Neuronal stem cell (in vitro differentiated cells): ENCODE measurements at regions not wholly inside any gene's neighbourhood (a gene's known extent, or its start where the extent isn't known, plus 50 kb on each side); places are given as distances from the start of the nearest gene placed in this dataset.

ENCODE experiments used
- DNase-seq: peaks from one replicate; pipeline ENCODE4 v3.0.0-alpha.2; 2013; ENCODE audit warnings: low spot score
- H2AFZ ChIP-seq: one replicate; pipeline ENCODE4 v1.6.1; 2013; ENCODE audit warnings: mild to moderate bottlenecking, low read length, inconsistent platforms
- H2AK5ac ChIP-seq: 2 replicates; pipeline ENCODE4 v1.6.1; 2013; ENCODE audit warnings: low read depth, mild to moderate bottlenecking, inconsistent platforms, low read length, moderate library complexity, mixed read lengths
- H2BK120ac ChIP-seq: 2 replicates; pipeline ENCODE4 v1.6.1; 2013; ENCODE audit warnings: low read depth, mild to moderate bottlenecking, inconsistent platforms, low read length, moderate library complexity, mixed read lengths
- H2BK12ac ChIP-seq: one replicate; pipeline ENCODE4 v1.6.1; 2013; ENCODE audit warnings: low read length, inconsistent platforms
- H2BK15ac ChIP-seq: 2 replicates; pipeline ENCODE4 v1.6.1; 2013; ENCODE audit warnings: mild to moderate bottlenecking, low read length, inconsistent platforms, mixed read lengths
- H2BK5ac ChIP-seq: one replicate; pipeline ENCODE4 v1.6.1; 2013; ENCODE audit warnings: inconsistent platforms, mild to moderate bottlenecking, low read length, moderate library complexity
- H3K14ac ChIP-seq: one replicate; pipeline ENCODE4 v1.6.1; 2013; ENCODE audit warnings: low read length, inconsistent platforms
- H3K18ac ChIP-seq: 2 replicates; pipeline ENCODE4 v1.6.1; 2013; ENCODE audit warnings: low read length, inconsistent platforms
- H3K23ac ChIP-seq: 2 replicates; pipeline ENCODE4 v1.6.1; 2013; ENCODE audit warnings: low read depth, mild to moderate bottlenecking, mixed read lengths, low read length, inconsistent platforms; ENCODE audit not compliant: poor library complexity
- H3K27ac ChIP-seq: replicated peaks from 3 replicates; pipeline ENCODE4 v1.5.1; 2013; ENCODE audit warnings: low read length, inconsistent platforms
- H3K27me3 ChIP-seq, 3 experiments: 2 replicates each; pipeline ENCODE4 v1.6.1; 2013; ENCODE audit warnings: low read length in 3 of 3, mild to moderate bottlenecking in 2 of 3, inconsistent platforms in 1 of 3, low read depth in 1 of 3, mixed read lengths in 1 of 3, moderate library complexity in 1 of 3; ENCODE audit not compliant: control insufficient read depth in 3 of 3, insufficient read depth in 3 of 3
- H3K36me3 ChIP-seq, 2 donors: replicated peaks in 1 of 2; 2 replicates each; pipeline ENCODE4 v1.6.1; 2013; ENCODE audit warnings: low read length in 2 of 2; ENCODE audit not compliant: control insufficient read depth in 2 of 2, insufficient read depth in 2 of 2
- H3K4ac ChIP-seq: 2 replicates; pipeline ENCODE4 v1.6.1; 2013; ENCODE audit warnings: inconsistent platforms, mild to moderate bottlenecking, low read length, moderate library complexity
- H3K4me1 ChIP-seq, 2 donors: 1 replicate in 1 of 2; 2 replicates in 1 of 2; pipeline ENCODE4 v1.6.1; 2013; ENCODE audit warnings: low read length in 2 of 2, low read depth in 1 of 2; ENCODE audit not compliant: control insufficient read depth in 2 of 2, insufficient read depth in 1 of 2
- H3K4me2 ChIP-seq: one replicate; pipeline ENCODE4 v1.6.1; 2013; ENCODE audit warnings: mild to moderate bottlenecking, low read length, inconsistent platforms; ENCODE audit not compliant: insufficient read depth, poor library complexity, severe bottlenecking
- H3K4me3 ChIP-seq, 2 donors: 2 replicates each; pipeline ENCODE4 v1.5.1; 2013; ENCODE audit warnings: low read length in 2 of 2, mild to moderate bottlenecking in 2 of 2, inconsistent platforms in 1 of 2, moderate library complexity in 1 of 2
- H3K79me1 ChIP-seq: one replicate; pipeline ENCODE4 v1.6.1; 2013; ENCODE audit warnings: low read depth, mild to moderate bottlenecking, inconsistent platforms, low read length, moderate library complexity
- H3K9ac ChIP-seq: one replicate; pipeline ENCODE4 v1.6.1; 2013; ENCODE audit warnings: mild to moderate bottlenecking, low read depth, low read length, inconsistent platforms; ENCODE audit not compliant: poor library complexity
- H3K9me3 ChIP-seq, 2 donors: replicated peaks in 1 of 2; 2 replicates each; pipeline versions ENCODE3 to v1.6.1; 2013; ENCODE audit warnings: low read length in 2 of 2, mild to moderate bottlenecking in 2 of 2, inconsistent platforms in 1 of 2, low read depth in 1 of 2, mixed read lengths in 1 of 2, moderate library complexity in 1 of 2; ENCODE audit not compliant: control insufficient read depth in 2 of 2, insufficient read depth in 1 of 2
- H4K8ac ChIP-seq: one replicate; pipeline ENCODE4 v1.6.1; 2013; ENCODE audit warnings: low read depth, mild to moderate bottlenecking, inconsistent platforms, low read length, moderate library complexity
- H4K91ac ChIP-seq: one replicate; pipeline ENCODE4 v1.6.1; 2013; ENCODE audit warnings: low read length, low read depth, mild to moderate bottlenecking, inconsistent platforms; ENCODE audit not compliant: poor library complexity
- WGBS, 2 donors: extraction: QIAGEN DNeasy Blood & Tissue Kit; methylation state at CpG; one replicate each; pipeline ENCODE4 v1.1.7; 2013; ENCODE audit warnings: missing lambda C conversion rate in 2 of 2, mixed read lengths in 1 of 2; ENCODE audit not compliant: insufficient read length in 2 of 2, insufficient replicate concordance in 1 of 2; ENCODE audit errors: extremely low coverage in 2 of 2; 5-methylcytosine and 5-hydroxymethylcytosine counted together

DNA sequence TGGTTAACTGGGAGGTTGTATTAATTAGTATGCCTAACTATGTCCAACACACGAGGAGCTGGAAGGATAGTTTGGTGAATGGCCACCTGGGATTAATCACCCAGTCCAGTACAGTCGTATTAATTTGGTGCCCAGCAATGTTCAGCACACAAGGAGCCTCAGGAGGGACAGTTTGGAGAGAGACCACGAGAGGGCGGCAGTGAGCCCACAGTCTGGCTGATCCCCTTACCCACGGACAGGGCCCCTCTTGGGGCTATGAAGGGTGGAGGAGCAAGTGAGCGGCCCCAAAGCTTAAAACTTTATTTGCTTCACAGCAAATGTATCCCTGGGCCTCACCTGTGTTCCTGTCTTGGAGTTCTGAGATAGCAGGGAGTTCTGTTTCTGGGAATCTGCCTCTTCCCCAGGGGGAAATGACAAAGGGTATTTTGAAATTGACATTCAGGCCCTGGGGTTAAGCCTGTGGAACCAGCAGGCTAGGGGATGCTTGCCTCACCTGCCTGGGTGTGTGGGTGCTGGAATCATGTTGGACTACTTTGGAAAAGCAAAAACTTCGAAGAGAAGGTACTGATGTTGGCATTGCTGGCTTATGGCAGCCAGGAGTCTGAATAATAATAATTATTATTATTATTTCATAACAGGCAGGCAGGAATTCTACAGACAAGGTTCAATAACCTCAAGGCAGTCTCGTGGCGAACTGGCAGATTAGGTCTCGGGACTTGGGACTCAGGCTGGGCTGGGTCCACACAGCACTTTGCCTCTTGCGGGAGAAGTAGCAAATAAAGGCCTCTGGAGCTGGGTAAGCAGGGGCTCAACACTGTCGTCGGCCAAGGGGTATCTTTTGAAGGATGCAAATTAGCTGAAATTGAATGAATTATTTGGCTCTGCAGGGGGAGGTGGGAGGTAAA lies 227.6 kb upstream of the ASIC2 start:
- no CpG with 5 or more reads among the region's 13 CpGs for WGBS, 2 donors
- Histone ChIP-seq H3K18ac (no peak overlapping the region), H3K9me3 (no peaks in the 10 kb centered on the region), H3K79me1 (no peaks in the 10 kb centered on the region), H2AFZ (no peak overlapping the region), H4K8ac (no peak overlapping the region), H3K36me3 (no peaks in the 10 kb centered on the region), H2BK5ac (no peak overlapping the region), H3K23ac (peak overlapping the region; percentile 59), H3K4ac (no peak overlapping the region), H2BK12ac (no peak overlapping the region), H3K14ac (no peak overlapping the region), H3K9ac (no peak overlapping the region), H3K4me2 (no peak overlapping the region), H4K91ac (no peak overlapping the region), H2AK5ac (no peak overlapping the region), H2BK15ac (peak overlapping the region; percentile 77), H3K4me1 (no peaks in the 10 kb centered on the region), H3K27ac (no peak overlapping the region), H3K4me3 (no peak overlapping the region), H3K27me3 (peaks cover 0 to 2% (median 0%) of the 10 kb centered on the region in 3 experiments), H2BK120ac (no peak overlapping the region)
- DNase-seq, result peak; percentile 71

- peak; percentile 11 for DNase-seq
- Histone ChIP-seq H4K91ac (no peak overlapping the region), H3K4me3 (no peak overlapping the region), H3K27ac (no peak overlapping the region), H3K4me2 (no peak overlapping the region), H3K27me3 (peaks cover 0 to 2% (median 0%) of the 10 kb centered on the region in 3 experiments), H3K36me3 (no peaks in the 10 kb centered on the region), H3K79me1 (no peaks in the 10 kb centered on the region), H2AFZ (no peak overlapping the region), H2BK15ac (peak overlapping the region; percentile 77), H2BK12ac (peak overlapping the region; percentile 77), H2BK120ac (peak overlapping the region; percentile 52), H2AK5ac (peak overlapping the region; percentile 81), H3K14ac (no peak overlapping the region), H3K18ac (no peak overlapping the region), H2BK5ac (no peak overlapping the region), H3K9me3 (no peaks in the 10 kb centered on the region), H3K4ac (no peak overlapping the region), H3K9ac (no peak overlapping the region), H3K4me1 (no peaks in the 10 kb centered on the region), H4K8ac (no peak overlapping the region), H3K23ac (peak overlapping the region; percentile 59)
- no CpG with 5 or more reads among the region's 5 CpGs for WGBS, 2 donors
These were observed 228.7 kb upstream of the ASIC2 start for GRCh38 chr17:33521784-33522183.

DNA sequence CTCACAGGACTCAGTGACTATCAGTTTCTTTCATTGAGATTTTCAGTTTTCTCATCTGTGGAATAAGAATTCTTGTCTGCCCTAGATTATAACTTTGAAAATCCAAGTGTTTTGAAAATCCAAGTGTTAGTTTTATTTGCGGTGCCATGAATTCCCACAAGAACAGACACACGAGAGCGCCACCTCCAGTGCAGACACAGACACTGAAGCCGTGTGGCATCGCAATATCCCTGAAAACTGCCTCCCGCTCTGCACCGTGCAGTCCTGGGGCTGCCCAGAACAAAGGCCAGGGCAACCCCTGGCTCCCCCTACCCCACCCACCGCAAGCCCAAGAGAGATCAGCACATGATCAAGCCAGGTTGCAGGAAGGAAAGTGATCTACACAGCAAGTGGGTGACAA lies 229.5 kb upstream of the ASIC2 start:
- no peak for DNase-seq
- no peak overlapping the region for H3K4me3 ChIP-seq
- H3K18ac ChIP-seq, result no peak overlapping the region
- no peak overlapping the region for H3K27ac ChIP-seq
- H4K91ac ChIP-seq, result no peak overlapping the region
- no peaks in the 10 kb centered on the region for H3K36me3 ChIP-seq
- no peaks in the 10 kb centered on the region for H3K4me1 ChIP-seq
- no peaks in the 10 kb centered on the region for H3K9me3 ChIP-seq
- no peak overlapping the region for H2AK5ac ChIP-seq
- H3K4me2 ChIP-seq, result no peak overlapping the region
- no peak overlapping the region for H4K8ac ChIP-seq
- peaks cover 0 to 2% (median 0%) of the 10 kb centered on the region in 3 experiments for H3K27me3 ChIP-seq
- WGBS, 2 donors, result no CpG with 5 or more reads among the region's 8 CpGs
- H3K9ac ChIP-seq, result no peak overlapping the region
- H2BK120ac ChIP-seq, result no peak overlapping the region
- no peak overlapping the region for H2BK12ac ChIP-seq
- H3K4ac ChIP-seq, result no peak overlapping the region
- H3K79me1 ChIP-seq, result no peaks in the 10 kb centered on the region
- no peak overlapping the region for H3K23ac ChIP-seq
- H2BK5ac ChIP-seq, result no peak overlapping the region
- no peak overlapping the region for H2AFZ ChIP-seq
- no peak overlapping the region for H3K14ac ChIP-seq
- no peak overlapping the region for H2BK15ac ChIP-seq

- no peaks in the 10 kb centered on the region for H3K36me3 ChIP-seq
- H2BK120ac ChIP-seq, result no peak overlapping the region
- DNase-seq, result no peak
- no peak overlapping the region for H4K91ac ChIP-seq
- no peak overlapping the region for H2AFZ ChIP-seq
- no peak overlapping the region for H2AK5ac ChIP-seq
- no peak overlapping the region for H3K4me3 ChIP-seq
- no peak overlapping the region for H2BK15ac ChIP-seq
- H3K9me3 ChIP-seq, result no peaks in the 10 kb centered on the region
- H3K27me3 ChIP-seq, result peaks cover 0 to 2% (median 0%) of the 10 kb centered on the region in 3 experiments
- no peaks in the 10 kb centered on the region for H3K4me1 ChIP-seq
- H3K4ac ChIP-seq, result no peak overlapping the region
- WGBS, 2 donors, result no CpG with 5 or more reads among the region's 5 CpGs
- no peak overlapping the region for H4K8ac ChIP-seq
- no peak overlapping the region for H3K4me2 ChIP-seq
- no peak overlapping the region for H3K9ac ChIP-seq
- no peak overlapping the region for H2BK5ac ChIP-seq
- no peak overlapping the region for H3K23ac ChIP-seq
- no peak overlapping the region for H3K18ac ChIP-seq
- H3K14ac ChIP-seq, result no peak overlapping the region
- H3K27ac ChIP-seq, result no peak overlapping the region
- H3K79me1 ChIP-seq, result no peaks in the 10 kb centered on the region
- H2BK12ac ChIP-seq, result no peak overlapping the region
These were observed 230.5 kb upstream of the ASIC2 start for GRCh38 chr17:33523577-33523981.
